ENCODE measurements at regions not wholly inside any gene's neighbourhood (a gene's known extent, or its start where the extent isn't known, plus 50 kb on each side); places are given as distances from the start of the nearest gene placed in this dataset.

DNA sequence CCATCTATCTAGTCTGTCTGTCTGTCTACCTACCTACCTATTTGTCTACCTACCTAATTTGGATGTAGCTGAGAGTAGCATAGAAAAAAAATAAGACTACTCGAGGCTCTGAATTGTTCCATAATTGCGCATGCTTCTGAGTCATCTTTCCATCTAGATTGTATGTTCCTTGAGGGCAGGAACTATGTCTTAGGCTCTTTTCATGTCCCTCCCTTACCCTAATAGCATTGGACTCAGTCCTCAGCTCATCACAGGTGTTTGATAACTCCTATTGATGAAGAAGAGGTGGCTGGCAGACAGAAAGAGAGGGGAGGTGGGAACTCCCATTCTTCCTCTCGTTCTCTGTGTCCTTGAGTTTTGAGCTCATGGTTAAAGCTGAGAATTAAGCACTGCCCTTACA lies 263.7 kb downstream of the TTC6 start:
- Mint-ChIP-seq H3K9me3 (ENCODE audit: unreplicated experiment) (no peaks in the 10 kb centered on the region), H3K4me3 (ENCODE audit: unreplicated experiment) (no peak overlapping the region), H3K36me3 (ENCODE audit: low read depth, unreplicated experiment) (no peaks in the 10 kb centered on the region), H3K4me1 (ENCODE audit: unreplicated experiment) (no peaks in the 10 kb centered on the region), H3K27me3 (ENCODE audit: unreplicated experiment) (peaks cover 2% of the 10 kb centered on the region), H3K27ac (ENCODE audit: unreplicated experiment) (no peak overlapping the region)
- TF ChIP-seq, protein P1, sequence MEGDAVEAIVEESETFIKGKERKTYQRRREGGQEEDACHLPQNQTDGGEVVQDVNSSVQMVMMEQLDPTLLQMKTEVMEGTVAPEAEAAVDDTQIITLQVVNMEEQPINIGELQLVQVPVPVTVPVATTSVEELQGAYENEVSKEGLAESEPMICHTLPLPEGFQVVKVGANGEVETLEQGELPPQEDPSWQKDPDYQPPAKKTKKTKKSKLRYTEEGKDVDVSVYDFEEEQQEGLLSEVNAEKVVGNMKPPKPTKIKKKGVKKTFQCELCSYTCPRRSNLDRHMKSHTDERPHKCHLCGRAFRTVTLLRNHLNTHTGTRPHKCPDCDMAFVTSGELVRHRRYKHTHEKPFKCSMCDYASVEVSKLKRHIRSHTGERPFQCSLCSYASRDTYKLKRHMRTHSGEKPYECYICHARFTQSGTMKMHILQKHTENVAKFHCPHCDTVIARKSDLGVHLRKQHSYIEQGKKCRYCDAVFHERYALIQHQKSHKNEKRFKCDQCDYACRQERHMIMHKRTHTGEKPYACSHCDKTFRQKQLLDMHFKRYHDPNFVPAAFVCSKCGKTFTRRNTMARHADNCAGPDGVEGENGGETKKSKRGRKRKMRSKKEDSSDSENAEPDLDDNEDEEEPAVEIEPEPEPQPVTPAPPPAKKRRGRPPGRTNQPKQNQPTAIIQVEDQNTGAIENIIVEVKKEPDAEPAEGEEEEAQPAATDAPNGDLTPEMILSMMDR (IDR thresholded peaks at IDR 0.05; ENCODE audit: unreplicated experiment): no peak
- DNase-seq (ENCODE audit: low spot score): no peak

DNA sequence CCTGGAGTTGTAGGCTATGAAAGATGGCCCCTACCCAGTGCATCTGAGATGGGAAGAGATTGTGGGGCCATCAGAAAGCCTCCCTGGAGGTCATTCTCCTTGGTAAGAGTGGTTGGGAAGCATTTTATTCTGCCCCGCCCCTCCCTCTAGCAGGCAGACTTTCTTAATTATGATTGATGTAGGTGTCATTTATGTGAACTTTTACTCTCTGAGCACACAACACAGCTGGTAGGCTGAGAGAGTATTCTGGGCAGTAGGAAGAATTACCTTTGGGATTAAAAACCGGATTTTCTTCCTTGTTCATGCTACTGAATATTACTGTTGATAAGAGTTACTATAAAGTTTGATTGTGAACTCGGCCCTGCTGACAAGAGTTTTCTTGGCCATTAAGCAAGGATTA lies 266.8 kb downstream of the TTC6 start:
- no peaks in the 10 kb centered on the region for H3K4me1 Mint-ChIP-seq (ENCODE audit: unreplicated experiment)
- H3K27me3 Mint-ChIP-seq (ENCODE audit: unreplicated experiment): peaks cover 2% of the 10 kb centered on the region
- no peaks in the 10 kb centered on the region for H3K36me3 Mint-ChIP-seq (ENCODE audit: low read depth, unreplicated experiment)
- H3K9me3 Mint-ChIP-seq (ENCODE audit: unreplicated experiment): no peaks in the 10 kb centered on the region
- H3K27ac Mint-ChIP-seq (ENCODE audit: unreplicated experiment): no peak overlapping the region
- TF ChIP-seq, protein P1 (IDR thresholded peaks at IDR 0.05; ENCODE audit: unreplicated experiment): no peak
- no peak for DNase-seq (ENCODE audit: low spot score)
- H3K4me3 Mint-ChIP-seq (ENCODE audit: unreplicated experiment): no peak overlapping the region

DNA sequence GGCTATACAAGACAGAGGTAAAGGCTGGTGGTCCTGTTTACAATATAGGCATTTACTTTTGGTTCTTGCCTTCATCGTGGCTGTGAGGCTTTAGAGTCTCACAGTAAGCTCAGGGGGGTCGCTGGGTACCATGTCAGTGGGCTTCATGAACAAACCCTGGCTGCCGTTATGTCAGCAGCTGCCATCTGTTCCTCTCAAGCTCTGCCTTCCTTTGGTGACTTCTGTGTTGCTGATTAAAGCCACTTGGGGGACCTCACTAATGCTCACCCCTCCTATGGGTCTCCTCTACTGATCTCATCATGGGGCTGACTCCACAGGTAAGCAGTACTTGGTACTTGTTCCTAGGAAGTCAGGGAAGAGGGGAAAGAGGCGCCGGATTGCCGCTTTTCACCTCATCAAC lies 268.7 kb downstream of the TTC6 start:
- Mint-ChIP-seq H3K9me3 (ENCODE audit: unreplicated experiment) (no peaks in the 10 kb centered on the region), H3K27ac (ENCODE audit: unreplicated experiment) (no peak overlapping the region), H3K4me1 (ENCODE audit: unreplicated experiment) (no peaks in the 10 kb centered on the region), H3K27me3 (ENCODE audit: unreplicated experiment) (peaks cover 4% of the 10 kb centered on the region), H3K36me3 (ENCODE audit: low read depth, unreplicated experiment) (peaks cover 3% of the 10 kb centered on the region), H3K4me3 (ENCODE audit: unreplicated experiment) (no peak overlapping the region)
- TF ChIP-seq, protein P1 (IDR thresholded peaks at IDR 0.05; ENCODE audit: unreplicated experiment): no peak
- DNase-seq (ENCODE audit: low spot score): no peak

DNA sequence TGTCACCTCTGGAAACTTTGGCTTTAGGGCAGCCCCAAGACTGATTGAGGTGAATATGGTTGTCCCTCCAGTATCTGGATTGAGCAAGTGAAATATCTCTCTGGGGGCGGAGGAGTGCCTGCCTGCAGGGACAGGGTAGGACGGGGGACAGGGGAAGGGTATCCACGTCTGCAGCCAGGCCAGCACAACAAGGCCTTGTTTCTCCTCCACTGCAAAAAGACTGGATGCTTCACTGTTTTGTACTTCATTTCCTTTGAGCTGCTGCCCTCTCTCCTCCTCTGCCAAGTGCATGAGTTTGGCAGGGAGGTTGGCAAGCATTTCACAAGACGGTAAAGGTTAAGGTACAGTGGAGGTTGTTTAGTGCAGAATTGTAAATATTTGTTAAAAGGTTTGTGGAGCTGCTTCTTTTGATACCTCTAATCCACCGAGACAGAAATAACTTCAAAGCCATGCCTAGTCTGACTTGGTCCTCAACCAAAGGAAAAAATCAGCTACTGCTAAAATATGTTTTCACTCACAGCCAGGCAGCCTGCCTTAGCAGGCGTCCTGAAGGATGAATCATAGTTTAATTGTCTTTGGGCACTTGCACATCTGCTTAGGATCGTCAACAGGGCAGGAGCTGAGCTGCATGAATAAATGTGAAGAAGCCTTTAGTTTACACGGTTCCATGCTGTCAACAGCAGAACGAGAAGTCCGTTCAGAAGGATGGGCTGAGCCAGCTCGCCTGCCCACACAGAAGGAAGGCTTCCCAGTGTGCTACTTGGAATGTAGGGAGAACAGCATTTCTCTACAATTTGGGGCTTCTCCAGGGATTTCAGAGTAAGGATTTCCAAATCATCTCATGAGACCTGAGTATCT lies 269.7 kb downstream of the TTC6 start:
- Mint-ChIP-seq H3K36me3 (ENCODE audit: low read depth, unreplicated experiment) (peaks cover 3% of the 10 kb centered on the region), H3K4me3 (ENCODE audit: unreplicated experiment) (no peak overlapping the region), H3K27me3 (ENCODE audit: unreplicated experiment) (peaks cover 4% of the 10 kb centered on the region), H3K4me1 (ENCODE audit: unreplicated experiment) (no peaks in the 10 kb centered on the region), H3K9me3 (ENCODE audit: unreplicated experiment) (no peaks in the 10 kb centered on the region), H3K27ac (ENCODE audit: unreplicated experiment) (no peak overlapping the region)
- TF ChIP-seq, protein P1 (IDR thresholded peaks at IDR 0.05; ENCODE audit: unreplicated experiment): no peak
- DNase-seq (ENCODE audit: low spot score): no peak

All from endothelial cell (in vitro differentiated cells).